Heart right ventricle (tissue), 16 donors: ENCODE measurements at regions not wholly inside any gene's neighbourhood (a gene's known extent, or its start where the extent isn't known, plus 50 kb on each side); places are given as distances from the start of the nearest gene placed in this dataset.

Experiments used
- ATAC-seq, 8 donors: fragments of 200-7000 bp; cut with Tn5 transposase; one replicate each; pipeline ENCODE4 v1.9.1; 2020; ENCODE audit warnings: mild to moderate bottlenecking in 8 of 8, moderate library complexity in 8 of 8, moderate number of reproducible peaks in 1 of 8
- DNase-seq, 2 donors: peaks; one replicate each; pipeline ENCODE4 v3.0.0-alpha.2; 2020
- H3K27ac ChIP-seq, 10 donors: fragments of 200-600 bp; sonication (generic) in 2 of 10; one replicate each; pipeline versions ENCODE4 v1.5.0 to v1.8.0; 2020 to 2022; ENCODE audit warnings: mild to moderate bottlenecking in 3 of 10
- H3K27me3 ChIP-seq, 7 donors: fragments of 200-600 bp; one replicate each; pipeline ENCODE4 v1.8.0; 2021 to 2022; ENCODE audit warnings: mild to moderate bottlenecking in 2 of 7
- H3K36me3 ChIP-seq, 9 donors: fragments of 200-600 bp; sonication (generic) in 1 of 9; one replicate each; pipeline versions ENCODE4 v1.5.0 to v1.8.0; 2020 to 2022; ENCODE audit warnings: mild to moderate bottlenecking in 2 of 9
- H3K4me1 ChIP-seq, 9 donors: fragments of 200-600 bp; sonication (generic) in 1 of 9; one replicate each; pipeline versions ENCODE4 v1.5.0 to v1.8.0; 2020 to 2022; ENCODE audit warnings: mild to moderate bottlenecking in 4 of 9
- H3K4me3 ChIP-seq, 10 donors: fragments of 200-600 bp; sonication (generic) in 2 of 10; one replicate each; pipeline versions ENCODE4 v1.5.0 to v1.8.0; 2020 to 2022; ENCODE audit warnings: mild to moderate bottlenecking in 7 of 10, moderate library complexity in 2 of 10
- H3K9me3 ChIP-seq, 11 donors: fragments of 200-600 bp in 10 of 11; sonication (generic) in 2 of 11; one replicate each; pipeline versions ENCODE4 v1.5.0 to v1.8.0; 2013 to 2022; ENCODE audit warnings: mild to moderate bottlenecking in 2 of 11, control low read depth in 1 of 11, moderate library complexity in 1 of 11
- CTCF ChIP-seq, 9 donors: fragments of 200-600 bp; sonication (generic) in 2 of 9; IDR thresholded peaks; one replicate each; pipeline versions ENCODE4 v1.5.0 to v1.8.0; 2021 to 2022; ENCODE audit warnings: antibody characterized with exemption in 9 of 9, mild to moderate bottlenecking in 5 of 9, moderate library complexity in 1 of 9
- WGBS, 2 donors: extraction: QIAGEN DNeasy Blood & Tissue Kit; methylation state at CpG; one replicate each; pipeline ENCODE4 v1.1.7; 2013; ENCODE audit warnings: inconsistent platforms in 1 of 2; 5-methylcytosine and 5-hydroxymethylcytosine counted together
- intact Hi-C, 10 donors: fragments of 100-400 bp; cut with DNase I; formaldehyde crosslinking; loops; one replicate each; pipeline versions ENCODE4 v1.11.1 to v1.14.2; 2022
- donor health status: Arrhythmogenic right ventricular cardiomyopathy.
- donor health status: ischemic (EF 13 %, LVEDD 7.1; RV severe dilation, severe dysfunction).
- donor health status: healthy with polysubstance abuse.
- donor health status: DM: no; HTN: yes; CAD: no.
- donor health status: DM: no; HTN: no; CAD: no.
- donor health status: ischemic (EF 25% LVEDD 6.9; RV normal size, moderate dysfunction).
- donor health status: ischemic (EF 25% LVEDD 5.7; RV mildly dilated, moderate dysfunction).
- donor health status: healthy.
- donor health status: DM: yes; HTN: yes; CAD: no.
- donor health status: Ischemic cardiomyopathy.
- donor health status: ischemic (EF 35%, LVEDD 5.7; RV mildly dilated, moderate dysfunction).
- donor health status: nonischemic (EF 11% LVEDD 7.7; RV severe dilation, severe dysfunction).
- donor health status: DM: yes; HTN: yes; CAD: no.
- donor health status: PGD.
- donor health status: ischemic (EF 29% LVEDD 5.4; RV normal size, mild dysfunction).
- donor health status: nonischemic (EF 23%, LVEDD 6.1; RV moderate dilation, normal function).

GRCh38 chr4:131251321-131251720 lies 1897.8 kb upstream of the PCDH10 start:
- Histone ChIP-seq H3K36me3 (no peaks in the 10 kb centered on the region), H3K9me3 (no peaks in the 10 kb centered on the region), H3K27me3 (no peaks in the 10 kb centered on the region), H3K4me3 (no peak overlapping the region), H3K27ac (no peak overlapping the region), H3K4me1 (no peaks in the 10 kb centered on the region)
- no peak for DNase-seq
- ATAC-seq = no peak
- intact Hi-C loops = no loop called here
- 69 to 82% methylated on average over 3 of the region's 3 CpGs for WGBS, 2 donors
- TF ChIP-seq CTCF (IDR thresholded peaks at IDR 0.05) = no peak

- Histone ChIP-seq H3K4me1 (no peaks in the 10 kb centered on the region), H3K27ac (no peak overlapping the region), H3K36me3 (no peaks in the 10 kb centered on the region), H3K27me3 (no peaks in the 10 kb centered on the region), H3K4me3 (no peak overlapping the region), H3K9me3 (no peaks in the 10 kb centered on the region)
- ATAC-seq = no peak
- intact Hi-C loops = no loop called here
- no peak for TF ChIP-seq CTCF (IDR thresholded peaks at IDR 0.05)
- no peak for DNase-seq
- WGBS, 2 donors = 76 to 83% methylated on average over 2 of the region's 2 CpGs
Observed at GRCh38 chr4:131257241-131257640, 1891.9 kb upstream of the PCDH10 start.

GRCh38 chr4:131258361-131258760 lies 1890.7 kb upstream of the PCDH10 start:
- TF ChIP-seq CTCF (IDR thresholded peaks at IDR 0.05) = no peak
- Histone ChIP-seq H3K4me3 (no peak overlapping the region), H3K27me3 (no peaks in the 10 kb centered on the region), H3K36me3 (no peaks in the 10 kb centered on the region), H3K9me3 (no peaks in the 10 kb centered on the region), H3K4me1 (no peaks in the 10 kb centered on the region), H3K27ac (no peak overlapping the region)
- ATAC-seq (no peak), DNase-seq (no peak)
- intact Hi-C loops = no loop called here
- WGBS, 2 donors = 72 to 82% methylated on average over 2 of the region's 2 CpGs

GRCh38 chr4:131288441-131288840 lies 1860.7 kb upstream of the PCDH10 start:
- ATAC-seq (no peak), DNase-seq (no peak)
- H3K4me1 ChIP-seq = no peaks in the 10 kb centered on the region
- no peak for TF ChIP-seq CTCF (IDR thresholded peaks at IDR 0.05)
- H3K9me3 ChIP-seq = peaks cover 0 to 49% (median 9%) of the 10 kb centered on the region in 11 donors
- no peaks in the 10 kb centered on the region for H3K27me3 ChIP-seq
- intact Hi-C loops = no loop called here
- no peaks in the 10 kb centered on the region for H3K36me3 ChIP-seq
- no peak overlapping the region for H3K27ac ChIP-seq
- no peak overlapping the region for H3K4me3 ChIP-seq

- H3K9me3 ChIP-seq = peaks cover 0 to 5% (median 0%) of the 10 kb centered on the region in 11 donors
- intact Hi-C loops = no loop called here
- no peaks in the 10 kb centered on the region for H3K4me1 ChIP-seq
- no peak for TF ChIP-seq CTCF (IDR thresholded peaks at IDR 0.05)
- no peaks in the 10 kb centered on the region for H3K27me3 ChIP-seq
- no peaks in the 10 kb centered on the region for H3K36me3 ChIP-seq
- no peak for ATAC-seq
- WGBS, 2 donors = 74 to 80% methylated on average over 1 of the region's 1 CpG
- H3K27ac ChIP-seq = no peak overlapping the region
- no peak for DNase-seq
- no peak overlapping the region for H3K4me3 ChIP-seq
Observed at GRCh38 chr4:131296192-131296591, 1852.9 kb upstream of the PCDH10 start.
